SU-DHL-6 (cell line): ENCODE measurements at regions not wholly inside any gene's neighbourhood (a gene's known extent, or its start where the extent isn't known, plus 50 kb on each side); places are given as distances from the start of the nearest gene placed in this dataset.

Source experiments
- H2AFZ ChIP-seq: fragments of 200-600 bp; sonication (generic); 2 replicates; pipeline ENCODE4 v1.6.1; 2014; ENCODE audit warnings: low read depth, mild to moderate bottlenecking, moderate library complexity, mixed read lengths, antibody characterized with exemption, low read length; ENCODE audit not compliant: severe bottlenecking
- H3F3A ChIP-seq: fragments of 200-600 bp; shearing (Covaris generic); 2 replicates; pipeline ENCODE4 v1.6.0; 2016; ENCODE audit warnings: antibody characterized with exemption, mild to moderate bottlenecking; ENCODE audit not compliant: insufficient read depth
- H3K27ac ChIP-seq: fragments of 200-600 bp; sonication (generic); 2 replicates; pipeline ENCODE4 v1.5.1; 2016; ENCODE audit warnings: low read depth, mild to moderate bottlenecking, low read length, moderate library complexity, mixed read lengths
- H3K27me3 ChIP-seq: fragments of 200-600 bp; sonication (generic), shearing (Covaris generic); 2 replicates; pipeline ENCODE4 v1.6.0; 2014; ENCODE audit warnings: mild to moderate bottlenecking, low read length
- H3K36me3 ChIP-seq: fragments of 200-600 bp; sonication (generic); 2 replicates; pipeline ENCODE4 v1.6.1; 2014; ENCODE audit warnings: mild to moderate bottlenecking, low read length, mixed read lengths
- H3K4me2 ChIP-seq: fragments of 300-600, 200-600 bp; shearing (Covaris generic), sonication (generic); 2 replicates; pipeline ENCODE4 v1.6.0; 2014; ENCODE audit warnings: low read length, low read depth, mild to moderate bottlenecking; ENCODE audit not compliant: poor library complexity, severe bottlenecking
- H3K4me3 ChIP-seq: fragments of 200-600 bp; sonication (generic); 2 replicates; pipeline ENCODE4 v1.5.1; 2014; ENCODE audit warnings: antibody characterized with exemption, low read length, mild to moderate bottlenecking, mixed read lengths; ENCODE audit not compliant: insufficient read depth, poor library complexity, severe bottlenecking
- H3K79me2 ChIP-seq: fragments of 200-600 bp; sonication (generic); 2 replicates; pipeline ENCODE4 v1.6.1; 2014; ENCODE audit warnings: mild to moderate bottlenecking, low read length, moderate library complexity; ENCODE audit not compliant: insufficient read depth
- H3K9ac ChIP-seq: fragments of 200-600 bp; sonication (generic); 2 replicates; pipeline ENCODE4 v1.7.0; 2014; ENCODE audit warnings: mild to moderate bottlenecking, low read length
- H3K9me2 ChIP-seq: fragments of 200-600 bp; sonication (generic); replicated peaks from 2 replicates; pipeline ENCODE4 v1.6.1; 2014; ENCODE audit warnings: low read length; ENCODE audit not compliant: insufficient read depth
- H3K9me3 ChIP-seq: fragments of 200-600 bp; sonication (generic); 2 replicates; pipeline ENCODE4 v1.6.1; 2014; ENCODE audit warnings: low read length, mixed read lengths; ENCODE audit not compliant: insufficient read depth
- H4K20me1 ChIP-seq: fragments of 200-600 bp; sonication (generic); 2 replicates; pipeline ENCODE4 v1.6.1; 2014; ENCODE audit warnings: low read depth, mild to moderate bottlenecking, antibody characterized with exemption, low read length, moderate library complexity, mixed read lengths
- CTCF ChIP-seq: fragments of 200-600 bp; sonication (generic); IDR thresholded peaks from one replicate; pipeline ENCODE4 v1.5.1; 2017; ENCODE audit warnings: antibody characterized with exemption, mild to moderate bottlenecking, low read length, moderate library complexity; ENCODE audit not compliant: insufficient read depth, poor library complexity, severe bottlenecking
- EZH2phosphoT487 ChIP-seq: fragments of 200-600 bp; sonication (generic), shearing (Covaris generic); conservative IDR thresholded peaks from 2 replicates; pipeline ENCODE4 v1.6.1; 2018; ENCODE audit warnings: mild to moderate bottlenecking, antibody characterized with exemption, low read length, moderate library complexity, mixed read lengths

GRCh38 chr12:78431931-78432330 lies 432.6 kb upstream of the SYT1 start:
- Histone ChIP-seq H4K20me1 (no peaks in the 10 kb centered on the region), H3K4me3 (no peak overlapping the region), H2AFZ (no peak overlapping the region), H3K9me3 (no peaks in the 10 kb centered on the region), H3K9ac (no peak overlapping the region), H3K9me2 (no peaks in the 10 kb centered on the region), H3K36me3 (no peaks in the 10 kb centered on the region), H3K27ac (no peak overlapping the region), H3K27me3 (no peaks in the 10 kb centered on the region), H3K4me2 (no peak overlapping the region), H3K79me2 (no peaks in the 10 kb centered on the region), H3F3A (no peaks in the 10 kb centered on the region)
- TF ChIP-seq CTCF, result no peak
- TF ChIP-seq EZH2phosphoT487, result no peak

GRCh38 chr12:78439666-78440065 lies 424.9 kb upstream of the SYT1 start:
- H3K9ac ChIP-seq, result no peak overlapping the region

GRCh38 chr12:78441737-78442453 lies 422.7 kb upstream of the SYT1 start:
- H3K4me2 ChIP-seq, result no peak overlapping the region

More at GRCh38 chr12:78439666-78440065, 424.9 kb upstream of the SYT1 start:
- Histone ChIP-seq H3K9me2 (no peaks in the 10 kb centered on the region), H3K79me2 (no peaks in the 10 kb centered on the region), H4K20me1 (no peaks in the 10 kb centered on the region), H3K9me3 (no peaks in the 10 kb centered on the region), H3K36me3 (no peaks in the 10 kb centered on the region), H3K4me3 (no peak overlapping the region), H3K27ac (no peak overlapping the region), H3F3A (no peaks in the 10 kb centered on the region), H2AFZ (no peak overlapping the region), H3K4me2 (no peak overlapping the region), H3K27me3 (no peaks in the 10 kb centered on the region)
- TF ChIP-seq CTCF, result no peak

More at GRCh38 chr12:78441737-78442453, 422.7 kb upstream of the SYT1 start:
- Histone ChIP-seq H3K9ac (no peak overlapping the region), H2AFZ (no peak overlapping the region), H3K36me3 (no peaks in the 10 kb centered on the region), H3K4me3 (no peak overlapping the region), H3K27ac (no peak overlapping the region), H4K20me1 (no peaks in the 10 kb centered on the region), H3K9me3 (no peaks in the 10 kb centered on the region), H3K9me2 (no peaks in the 10 kb centered on the region), H3K79me2 (no peaks in the 10 kb centered on the region), H3K27me3 (no peaks in the 10 kb centered on the region), H3F3A (no peaks in the 10 kb centered on the region)
- no peak for TF ChIP-seq EZH2phosphoT487
- no peak for TF ChIP-seq CTCF
